GM12878 (cell line): ENCODE measurements at regions not wholly inside any gene's neighbourhood (a gene's known extent, or its start where the extent isn't known, plus 50 kb on each side); places are given as distances from the start of the nearest gene placed in this dataset.

Experiments
- ATAC-seq: fragments of 200-7000 bp; cut with Tn5 transposase; 3 replicates; pipeline ENCODE4 v1.9.1; 2020; ENCODE audit warnings: mild to moderate bottlenecking, moderate library complexity
- BruUV-seq: library from RNA; stranded (reverse); fragments of 400-500 nt; replicated peaks from 2 replicates; lab custom pipeline; 2021; lab: Mats Ljungman, UMichigan
- CTCF ChIA-PET: fragments of 300-600 bp; sonication (Branson Sonifier 250); formaldehyde crosslinking; extraction: SDS; loops from one replicate; lab custom pipeline; 2021; ENCODE audit warnings: inconsistent platforms; lab: Yijun Ruan, JAX
- POLR2A ChIA-PET: fragments of 350-600 bp; formaldehyde crosslinking; extraction: SDS; loops from one replicate; lab custom pipeline; 2021; ENCODE audit warnings: inconsistent platforms; lab: Charles Lee
- RAD21 ChIA-PET: fragments of 300-600 bp; sonication (Branson Sonifier 250); formaldehyde crosslinking; loops from one replicate; lab custom pipeline; 2023; ENCODE audit warnings: antibody characterized with exemption; ENCODE audit not compliant: unreplicated experiment; lab: Charles Lee
- SMC1A ChIA-PET: fragments of 300-600 bp; sonication (Branson Sonifier 250); formaldehyde crosslinking; loops from one replicate; lab custom pipeline; 2023; ENCODE audit not compliant: unreplicated experiment, uncharacterized antibody; lab: Charles Lee
- DNase-seq: peaks from one replicate; pipeline ENCODE4 v3.0.0-alpha.2; 2011; ENCODE audit warnings: low read depth, low spot score
- FAIRE-seq: peaks from 3 replicates; lab custom pipeline; 2011; peaks lifted over from hg19 to GRCh38; lab: Jason Lieb, UNC
- H2AFZ ChIP-seq: 2 replicates; pipeline ENCODE4 v1.6.0; 2011; ENCODE audit warnings: low read depth, low read length, control low read depth; ENCODE audit not compliant: control insufficient read depth
- H3K27ac ChIP-seq: 2 replicates; pipeline ENCODE4 v1.5.1; 2011; ENCODE audit warnings: control low read depth; ENCODE audit not compliant: control insufficient read depth, insufficient read depth
- H3K27me3 ChIP-seq, 2 experiments: replicated peaks in 1 of 2; 2 replicates each; pipeline versions ENCODE4 v1.6.0 to v1.6.1; 2011; ENCODE audit warnings: low read length in 1 of 2; ENCODE audit not compliant: control insufficient read depth in 2 of 2, insufficient read depth in 2 of 2
- H3K36me3 ChIP-seq, 2 experiments: 2 replicates each; pipeline ENCODE4 v1.5.1; 2011; ENCODE audit warnings: low read length in 1 of 2; ENCODE audit not compliant: control insufficient read depth in 2 of 2, insufficient read depth in 2 of 2
- H3K4me1 ChIP-seq: 2 replicates; pipeline ENCODE4 v1.6.1; 2011; ENCODE audit warnings: mild to moderate bottlenecking, low read length, moderate library complexity, mixed read lengths; ENCODE audit not compliant: control insufficient read depth, insufficient read depth
- H3K4me2 ChIP-seq: 2 replicates; pipeline ENCODE4 v1.6.0; 2011; ENCODE audit warnings: control low read depth; ENCODE audit not compliant: control insufficient read depth, insufficient read depth
- H3K4me3 ChIP-seq: fragments of 200-600 bp; sonication (generic); 2 replicates; pipeline ENCODE4 v1.5.1; 2016
- H3K79me2 ChIP-seq: 2 replicates; pipeline ENCODE4 v1.6.0; 2011; ENCODE audit warnings: low read length; ENCODE audit not compliant: control insufficient read depth, insufficient read depth
- H3K9ac ChIP-seq: 2 replicates; pipeline ENCODE4 v1.8.0; 2011; ENCODE audit warnings: low read length, control low read depth, mixed read lengths; ENCODE audit not compliant: control insufficient read depth, insufficient read depth
- H3K9me3 ChIP-seq: replicated peaks from 3 replicates; pipeline ENCODE4 v1.5.1; 2011; ENCODE audit warnings: mild to moderate bottlenecking, low read length; ENCODE audit not compliant: control insufficient read depth, insufficient read depth
- H4K20me1 ChIP-seq: 2 replicates; pipeline ENCODE4 v1.6.0; 2011; ENCODE audit not compliant: control insufficient read depth, insufficient read depth
- GABPA ChIP-seq: IDR thresholded peaks from 2 replicates; pipeline ENCODE4 v1.6.1; 2014; ENCODE audit warnings: antibody characterized with exemption, low read depth, mild to moderate bottlenecking, inconsistent platforms
- MYB ChIP-seq: fragments of 150-350 bp; IDR thresholded peaks from 2 replicates; pipeline ENCODE4 v1.6.1; 2014; ENCODE audit warnings: mild to moderate bottlenecking, low read depth, low read length, borderline replicate concordance
- SMAD1 ChIP-seq: fragments of 450-650 bp; IDR thresholded peaks from 2 replicates; pipeline ENCODE4 v1.6.1; 2018; ENCODE audit warnings: mild to moderate bottlenecking, low read depth; ENCODE audit not compliant: partially characterized antibody
- USF2 ChIP-seq: IDR thresholded peaks from 2 replicates; pipeline ENCODE4 v1.6.1; 2011; ENCODE audit warnings: low read depth, low read length, improper control_type of control experiment, borderline replicate concordance
- ZBTB40 ChIP-seq: fragments of 450-650 bp; IDR thresholded peaks from 2 replicates; pipeline ENCODE4 v1.6.1; 2016; ENCODE audit warnings: mild to moderate bottlenecking, moderate library complexity, borderline replicate concordance
- WGBS: methylation state at CpG from one replicate; pipeline ENCODE4 v1.1.6; 2016; ENCODE audit warnings: low lambda C conversion rate; ENCODE audit not compliant: insufficient replicate concordance, insufficient coverage; ENCODE audit errors: missing lambda C conversion rate; 5-methylcytosine and 5-hydroxymethylcytosine counted together
- in situ Hi-C: fragments of 300-500 bp; cut with MboI; formaldehyde crosslinking; loops from 9 replicates; pipeline ENCODE4 v1.14.3; 2018; ENCODE audit warnings: mixed read lengths
- intact Hi-C: fragments of 100-400 bp; cut with micrococcal nuclease; formaldehyde crosslinking; loops from one replicate; pipeline ENCODE4 v1.14.2; 2022; ENCODE audit not compliant: unreplicated experiment

- RAD21 ChIA-PET, result no interaction called here
- Histone ChIP-seq H3K9ac (no peak overlapping the region), H3K4me3 (no peak overlapping the region), H3K36me3 (no peaks in the 10 kb centered on the region), H3K79me2 (no peaks in the 10 kb centered on the region), H3K9me3 (no peaks in the 10 kb centered on the region), H2AFZ (no peak overlapping the region)
- DNase-seq (no peak), FAIRE-seq (no peak)
- BruUV-seq, result no TSS peak
- intact Hi-C loops, result no loop called here
- no peak for TF ChIP-seq GABPA
- TF ChIP-seq USF2, result no peak
- TF ChIP-seq SMAD1, result no peak
- no peak for TF ChIP-seq ZBTB40
- no peak for TF ChIP-seq MYB
- TF ChIP-seq, all 136 proteins: peak for 0
- WGBS, result 0% methylated on average over 1 of the region's 1 CpG
- ChIA-PET POLR2A (no interaction called here), SMC1A (no interaction called here), CTCF (interaction anchor here (1.2 kb wide), 1 partner anchor 9 kb away, joined by 4 read pairs; no protein-coding TSS in a partner anchor)
- Histone ChIP-seq H3K4me2 (no peak overlapping the region), H4K20me1 (no peaks in the 10 kb centered on the region), H3K27me3 (no peaks in the 10 kb centered on the region), H3K27ac (no peak overlapping the region), H3K4me1 (no peaks in the 10 kb centered on the region)
- in situ Hi-C loops, result no loop called here
- no peak for ATAC-seq
These were observed 425.3 kb upstream of the CDH6 start for GRCh38 chr5:30768056-30768690.
